ENCODE measurements at regions not wholly inside any gene's neighbourhood (a gene's known extent, or its start where the extent isn't known, plus 50 kb on each side); places are given as distances from the start of the nearest gene placed in this dataset.

DNA sequence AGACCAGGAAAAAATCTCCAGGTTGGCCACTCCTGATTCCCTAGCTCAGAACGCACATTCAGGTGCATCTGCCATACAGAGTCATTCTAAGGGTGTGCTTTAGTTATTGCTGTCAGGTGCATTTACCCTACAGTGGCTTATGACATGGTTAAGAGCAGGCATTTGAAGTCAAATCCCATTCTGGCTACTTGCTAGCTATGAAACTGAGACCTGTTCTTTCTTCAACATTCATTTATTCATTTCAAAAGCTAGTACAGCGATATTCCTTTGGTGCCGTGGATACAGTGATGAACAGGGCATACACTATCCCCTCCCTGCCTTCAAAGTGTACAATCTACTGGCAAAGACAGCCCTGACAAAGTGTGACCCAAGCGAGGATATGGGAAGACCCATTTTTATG is 508.3 kb downstream of the NPIPA7 start:
- Histone ChIP-seq H3K9ac (ENCODE audit: low read depth in 1 of 2, low read length in 2 of 2) (no peak overlapping the region), H3K27ac (ENCODE audit: low read depth in 1 of 2, low read length in 2 of 2) (no peak overlapping the region), H3K36me3 (ENCODE audit: control insufficient read depth in 4 of 4, insufficient read depth in 3 of 4, low read depth in 1 of 4, low read length in 3 of 4) (no peaks in the 10 kb centered on the region), H3K4me1 (ENCODE audit: control insufficient read depth in 4 of 4, insufficient read depth in 4 of 4, low read length in 3 of 4) (no peaks in the 10 kb centered on the region), H3K9me3 (ENCODE audit: control insufficient read depth in 4 of 4, low read length in 3 of 4) (no peaks in the 10 kb centered on the region), H3K27me3 (ENCODE audit: control insufficient read depth in 4 of 4, insufficient read depth in 4 of 4, low read length in 3 of 4) (peaks cover 0 to 3% (median 0%) of the 10 kb centered on the region in 4 donors), H3K4me3 (ENCODE audit: low read depth in 1 of 3, low read length in 3 of 3) (no peak overlapping the region)
- no peak for DNase-seq (ENCODE audit: low spot score)
- TF ChIP-seq, protein P1, sequence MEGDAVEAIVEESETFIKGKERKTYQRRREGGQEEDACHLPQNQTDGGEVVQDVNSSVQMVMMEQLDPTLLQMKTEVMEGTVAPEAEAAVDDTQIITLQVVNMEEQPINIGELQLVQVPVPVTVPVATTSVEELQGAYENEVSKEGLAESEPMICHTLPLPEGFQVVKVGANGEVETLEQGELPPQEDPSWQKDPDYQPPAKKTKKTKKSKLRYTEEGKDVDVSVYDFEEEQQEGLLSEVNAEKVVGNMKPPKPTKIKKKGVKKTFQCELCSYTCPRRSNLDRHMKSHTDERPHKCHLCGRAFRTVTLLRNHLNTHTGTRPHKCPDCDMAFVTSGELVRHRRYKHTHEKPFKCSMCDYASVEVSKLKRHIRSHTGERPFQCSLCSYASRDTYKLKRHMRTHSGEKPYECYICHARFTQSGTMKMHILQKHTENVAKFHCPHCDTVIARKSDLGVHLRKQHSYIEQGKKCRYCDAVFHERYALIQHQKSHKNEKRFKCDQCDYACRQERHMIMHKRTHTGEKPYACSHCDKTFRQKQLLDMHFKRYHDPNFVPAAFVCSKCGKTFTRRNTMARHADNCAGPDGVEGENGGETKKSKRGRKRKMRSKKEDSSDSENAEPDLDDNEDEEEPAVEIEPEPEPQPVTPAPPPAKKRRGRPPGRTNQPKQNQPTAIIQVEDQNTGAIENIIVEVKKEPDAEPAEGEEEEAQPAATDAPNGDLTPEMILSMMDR (IDR thresholded peaks at IDR 0.05; ENCODE audit: low read depth, low read length, missing input control): no peak
- TF ChIP-seq HNF4G (IDR thresholded peaks at IDR 0.05) (no peak), FOXA2 (IDR thresholded peaks at IDR 0.05) (no peak), RAD21 (IDR thresholded peaks at IDR 0.05) (no peak), GABPA (IDR thresholded peaks at IDR 0.05 in 1 of 2, conservative IDR thresholded peaks at IDR 0.05 in 1 of 2) (no peak)
- 88% methylated on average over 4 of the region's 4 CpGs for WGBS

DNA sequence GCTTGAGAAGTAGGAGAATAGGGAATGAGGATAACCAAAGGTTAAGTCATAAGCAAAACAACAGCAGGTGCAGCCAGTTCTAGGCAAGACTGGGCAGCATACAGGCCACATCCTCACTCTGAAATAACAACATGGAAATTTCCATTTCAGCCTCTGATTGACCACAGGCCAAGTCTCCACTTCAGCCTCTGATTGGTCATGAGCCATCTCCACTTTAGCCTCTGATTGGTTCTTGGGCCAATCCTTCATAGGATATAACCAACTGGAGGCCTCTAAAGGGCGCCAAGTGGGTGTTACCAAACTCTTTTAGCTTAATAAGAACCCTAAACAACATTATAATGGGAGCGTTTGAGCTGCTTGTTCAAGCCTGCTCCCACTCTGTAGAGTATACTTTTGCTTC is 512.0 kb downstream of the NPIPA7 start:
- no peak for DNase-seq (ENCODE audit: low spot score)

DNA sequence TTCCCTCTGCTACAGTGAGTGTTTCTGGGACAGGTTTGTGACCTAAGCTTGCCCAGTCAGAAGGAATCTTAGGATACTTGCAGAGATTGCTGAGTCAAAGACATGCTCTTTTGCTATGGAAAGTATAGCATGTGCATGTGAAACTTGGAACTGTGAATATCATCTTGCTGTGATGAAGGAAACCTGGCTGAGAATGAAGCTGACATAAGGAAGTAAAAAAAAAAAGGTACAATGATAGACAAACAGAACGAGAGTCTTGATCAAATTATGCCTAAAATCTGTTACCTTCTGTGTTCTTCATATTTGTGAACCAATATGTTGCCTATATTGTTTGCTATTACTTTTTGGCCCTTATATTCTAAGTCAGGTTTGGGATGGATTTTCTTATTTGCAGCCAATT is 525.7 kb downstream of the NPIPA7 start:
- no peaks in the 10 kb centered on the region for H3K36me3 ChIP-seq (ENCODE audit: control insufficient read depth in 4 of 4, insufficient read depth in 3 of 4, low read depth in 1 of 4, low read length in 3 of 4)
- no peak for DNase-seq (ENCODE audit: low spot score)
- TF ChIP-seq RXRA (IDR thresholded peaks at IDR 0.05) (no peak), NR2F2 (IDR thresholded peaks at IDR 0.05) (no peak), YY1 (IDR thresholded peaks at IDR 0.05) (no peak), FOXA2 (IDR thresholded peaks at IDR 0.05) (no peak), FOXA1 (IDR thresholded peaks at IDR 0.05) (no peak), TAF1 (conservative IDR thresholded peaks at IDR 0.05) (no peak), HNF4A (conservative IDR thresholded peaks at IDR 0.05) (no peak), RAD21 (IDR thresholded peaks at IDR 0.05) (no peak)
- TF ChIP-seq, protein P1 (IDR thresholded peaks at IDR 0.05; ENCODE audit: low read depth, low read length, missing input control): no peak
- TF ChIP-seq, protein P2, sequence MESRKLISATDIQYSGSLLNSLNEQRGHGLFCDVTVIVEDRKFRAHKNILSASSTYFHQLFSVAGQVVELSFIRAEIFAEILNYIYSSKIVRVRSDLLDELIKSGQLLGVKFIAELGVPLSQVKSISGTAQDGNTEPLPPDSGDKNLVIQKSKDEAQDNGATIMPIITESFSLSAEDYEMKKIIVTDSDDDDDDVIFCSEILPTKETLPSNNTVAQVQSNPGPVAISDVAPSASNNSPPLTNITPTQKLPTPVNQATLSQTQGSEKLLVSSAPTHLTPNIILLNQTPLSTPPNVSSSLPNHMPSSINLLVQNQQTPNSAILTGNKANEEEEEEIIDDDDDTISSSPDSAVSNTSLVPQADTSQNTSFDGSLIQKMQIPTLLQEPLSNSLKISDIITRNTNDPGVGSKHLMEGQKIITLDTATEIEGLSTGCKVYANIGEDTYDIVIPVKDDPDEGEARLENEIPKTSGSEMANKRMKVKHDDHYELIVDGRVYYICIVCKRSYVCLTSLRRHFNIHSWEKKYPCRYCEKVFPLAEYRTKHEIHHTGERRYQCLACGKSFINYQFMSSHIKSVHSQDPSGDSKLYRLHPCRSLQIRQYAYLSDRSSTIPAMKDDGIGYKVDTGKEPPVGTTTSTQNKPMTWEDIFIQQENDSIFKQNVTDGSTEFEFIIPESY (IDR thresholded peaks at IDR 0.05): no peak
- TF ChIP-seq, protein P3, sequence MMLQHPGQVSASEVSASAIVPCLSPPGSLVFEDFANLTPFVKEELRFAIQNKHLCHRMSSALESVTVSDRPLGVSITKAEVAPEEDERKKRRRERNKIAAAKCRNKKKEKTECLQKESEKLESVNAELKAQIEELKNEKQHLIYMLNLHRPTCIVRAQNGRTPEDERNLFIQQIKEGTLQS (IDR thresholded peaks at IDR 0.05): no peak
- TF ChIP-seq, protein P4, sequence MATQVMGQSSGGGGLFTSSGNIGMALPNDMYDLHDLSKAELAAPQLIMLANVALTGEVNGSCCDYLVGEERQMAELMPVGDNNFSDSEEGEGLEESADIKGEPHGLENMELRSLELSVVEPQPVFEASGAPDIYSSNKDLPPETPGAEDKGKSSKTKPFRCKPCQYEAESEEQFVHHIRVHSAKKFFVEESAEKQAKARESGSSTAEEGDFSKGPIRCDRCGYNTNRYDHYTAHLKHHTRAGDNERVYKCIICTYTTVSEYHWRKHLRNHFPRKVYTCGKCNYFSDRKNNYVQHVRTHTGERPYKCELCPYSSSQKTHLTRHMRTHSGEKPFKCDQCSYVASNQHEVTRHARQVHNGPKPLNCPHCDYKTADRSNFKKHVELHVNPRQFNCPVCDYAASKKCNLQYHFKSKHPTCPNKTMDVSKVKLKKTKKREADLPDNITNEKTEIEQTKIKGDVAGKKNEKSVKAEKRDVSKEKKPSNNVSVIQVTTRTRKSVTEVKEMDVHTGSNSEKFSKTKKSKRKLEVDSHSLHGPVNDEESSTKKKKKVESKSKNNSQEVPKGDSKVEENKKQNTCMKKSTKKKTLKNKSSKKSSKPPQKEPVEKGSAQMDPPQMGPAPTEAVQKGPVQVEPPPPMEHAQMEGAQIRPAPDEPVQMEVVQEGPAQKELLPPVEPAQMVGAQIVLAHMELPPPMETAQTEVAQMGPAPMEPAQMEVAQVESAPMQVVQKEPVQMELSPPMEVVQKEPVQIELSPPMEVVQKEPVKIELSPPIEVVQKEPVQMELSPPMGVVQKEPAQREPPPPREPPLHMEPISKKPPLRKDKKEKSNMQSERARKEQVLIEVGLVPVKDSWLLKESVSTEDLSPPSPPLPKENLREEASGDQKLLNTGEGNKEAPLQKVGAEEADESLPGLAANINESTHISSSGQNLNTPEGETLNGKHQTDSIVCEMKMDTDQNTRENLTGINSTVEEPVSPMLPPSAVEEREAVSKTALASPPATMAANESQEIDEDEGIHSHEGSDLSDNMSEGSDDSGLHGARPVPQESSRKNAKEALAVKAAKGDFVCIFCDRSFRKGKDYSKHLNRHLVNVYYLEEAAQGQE (IDR thresholded peaks at IDR 0.05): no peak
- no peaks in the 10 kb centered on the region for H3K4me1 ChIP-seq (ENCODE audit: control insufficient read depth in 4 of 4, insufficient read depth in 4 of 4, low read length in 3 of 4)
- H3K4me3 ChIP-seq (ENCODE audit: low read depth in 1 of 3, low read length in 3 of 3): no peak overlapping the region
- H3K27ac ChIP-seq (ENCODE audit: low read depth in 1 of 2, low read length in 2 of 2): no peak overlapping the region
- H3K9me3 ChIP-seq (ENCODE audit: control insufficient read depth in 4 of 4, low read length in 3 of 4): peaks cover 0 to 5% (median under 1%) of the 10 kb centered on the region in 4 donors
- no peak overlapping the region for H3K9ac ChIP-seq (ENCODE audit: low read depth in 1 of 2, low read length in 2 of 2)
- 62% methylated on average over 1 of the region's 1 CpG for WGBS
- H3K27me3 ChIP-seq (ENCODE audit: control insufficient read depth in 4 of 4, insufficient read depth in 4 of 4, low read length in 3 of 4): no peaks in the 10 kb centered on the region

More for the DNA sequence above, 512.0 kb downstream of the NPIPA7 start:
- no peak for TF ChIP-seq SP1 (IDR thresholded peaks at IDR 0.05)
- H3K4me1 ChIP-seq (ENCODE audit: control insufficient read depth in 4 of 4, insufficient read depth in 4 of 4, low read length in 3 of 4): no peaks in the 10 kb centered on the region
- H3K27me3 ChIP-seq (ENCODE audit: control insufficient read depth in 4 of 4, insufficient read depth in 4 of 4, low read length in 3 of 4): peaks cover 0 to 3% (median 0%) of the 10 kb centered on the region in 4 donors
- 64% methylated on average over 2 of the region's 2 CpGs for WGBS
- H3K9ac ChIP-seq (ENCODE audit: low read depth in 1 of 2, low read length in 2 of 2): no peak overlapping the region
- no peak overlapping the region for H3K4me3 ChIP-seq (ENCODE audit: low read depth in 1 of 3, low read length in 3 of 3)
- H3K36me3 ChIP-seq (ENCODE audit: control insufficient read depth in 4 of 4, insufficient read depth in 3 of 4, low read depth in 1 of 4, low read length in 3 of 4): no peaks in the 10 kb centered on the region
- H3K27ac ChIP-seq (ENCODE audit: low read depth in 1 of 2, low read length in 2 of 2): no peak overlapping the region
- no peaks in the 10 kb centered on the region for H3K9me3 ChIP-seq (ENCODE audit: control insufficient read depth in 4 of 4, low read length in 3 of 4)

All from liver (tissue), 8 donors.